Left lung (tissue), 4 donors: ENCODE measurements at regions not wholly inside any gene's neighbourhood (a gene's known extent, or its start where the extent isn't known, plus 50 kb on each side); places are given as distances from the start of the nearest gene placed in this dataset.
"Not testable (repeated sequence)": the region's sequence is repeated elsewhere in the genome, so short reads cannot be mapped to it uniquely, and the experiment has no call there.

Experiments used
- ATAC-seq: fragments of 200-7000 bp; cut with Tn5 transposase; one replicate; pipeline ENCODE4 v1.9.1; 2020; ENCODE audit warnings: moderate library complexity
- DNase-seq, 4 donors: peaks; one replicate each; pipeline ENCODE4 v3.0.0-alpha.2; 2013 to 2020
- H3K27ac ChIP-seq, 2 donors: fragments of 200-600 bp; sonication (generic) in 1 of 2; one replicate each; pipeline versions ENCODE4 v1.5.0 to v1.8.0; 2020 to 2021
- H3K27me3 ChIP-seq, 2 donors: fragments of 200-600 bp; sonication (generic) in 1 of 2; one replicate each; pipeline versions ENCODE4 v1.5.0 to v1.8.0; 2020 to 2021
- H3K36me3 ChIP-seq, 2 donors: fragments of 200-600 bp; sonication (generic) in 1 of 2; one replicate each; pipeline versions ENCODE4 v1.5.0 to v1.8.0; 2020 to 2021
- H3K4me1 ChIP-seq, 2 donors: fragments of 200-600 bp; one replicate each; pipeline ENCODE4 v1.8.0; 2021
- H3K4me3 ChIP-seq, 2 donors: fragments of 200-600 bp; sonication (generic) in 1 of 2; one replicate each; pipeline versions ENCODE4 v1.5.0 to v1.8.0; 2020 to 2021; ENCODE audit warnings: mild to moderate bottlenecking in 1 of 2
- H3K9me3 ChIP-seq, 2 donors: fragments of 200-600 bp; sonication (generic) in 1 of 2; one replicate each; pipeline versions ENCODE4 v1.5.0 to v1.8.0; 2020 to 2021
- CTCF ChIP-seq, 2 donors: fragments of 200-600 bp; sonication (generic) in 1 of 2; IDR thresholded peaks; one replicate each; pipeline versions ENCODE4 v1.5.0 to v1.8.0; 2021; ENCODE audit warnings: antibody characterized with exemption in 2 of 2
- intact Hi-C, 2 donors: fragments of 100-400 bp; cut with DNase I; formaldehyde crosslinking; loops; one replicate each; pipeline versions ENCODE4 v1.11.2 to v1.14.2; 2022
- donor health status: DM: no; HTN: yes; CAD: no.
- donor health status: DM: no; HTN: no; CAD: no.

DNA sequence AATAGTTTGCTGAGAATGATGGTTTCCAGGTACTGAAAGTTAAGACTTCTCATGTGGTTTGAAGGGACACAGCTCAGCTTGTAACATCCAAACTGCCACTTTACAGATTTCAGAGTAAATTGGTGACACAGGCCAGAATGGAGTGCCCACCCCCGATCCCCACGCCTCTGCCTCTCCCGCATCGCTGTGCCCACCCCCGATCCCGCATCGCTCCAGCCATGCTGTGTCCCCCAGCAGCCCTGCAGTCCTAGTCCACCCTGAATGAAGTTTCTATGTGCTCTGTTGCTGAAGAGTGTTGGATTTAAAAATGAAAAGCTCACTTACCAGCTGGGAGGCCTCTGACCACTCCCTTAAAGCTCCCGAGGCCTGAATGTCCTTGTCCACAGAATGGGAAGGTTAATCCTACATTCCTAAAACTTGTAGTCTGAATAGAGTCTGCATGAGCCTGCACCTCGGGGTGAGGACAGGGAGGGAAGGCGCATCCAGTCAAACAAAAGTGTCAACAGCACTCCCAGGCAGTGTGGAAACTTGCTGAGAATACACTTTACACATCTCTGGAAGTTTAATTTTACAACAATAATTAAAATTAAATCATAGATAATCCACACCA lies 176.4 kb upstream of the ID2 start:
- Histone ChIP-seq H3K4me3 (no peak overlapping the region), H3K27me3 (no peaks in the 10 kb centered on the region), H3K9me3 (peaks cover 0 to 7% of the 10 kb centered on the region in 2 donors), H3K4me1 (peaks cover 5 to 13% of the 10 kb centered on the region in 2 donors), H3K27ac (no peak overlapping the region), H3K36me3 (no peaks in the 10 kb centered on the region)
- peak in 1 of 4 donors; percentile 11 for DNase-seq
- TF ChIP-seq CTCF (IDR thresholded peaks at IDR 0.05): no peak
- intact Hi-C loops: no loop called here
- ATAC-seq: no peak

GRCh38 chr2:8506746-8507145 lies 175.1 kb upstream of the ID2 start:
- Histone ChIP-seq H3K27me3 (no peaks in the 10 kb centered on the region), H3K9me3 (peaks cover 0 to 7% of the 10 kb centered on the region in 2 donors), H3K4me1 (no peaks in the 10 kb centered on the region), H3K36me3 (no peaks in the 10 kb centered on the region), H3K4me3 (no peak overlapping the region), H3K27ac (no peak overlapping the region)
- peak in 1 of 4 donors; percentile 3 for DNase-seq
- no peak for ATAC-seq
- TF ChIP-seq CTCF (IDR thresholded peaks at IDR 0.05): no peak
- intact Hi-C loops: no loop called here

DNA sequence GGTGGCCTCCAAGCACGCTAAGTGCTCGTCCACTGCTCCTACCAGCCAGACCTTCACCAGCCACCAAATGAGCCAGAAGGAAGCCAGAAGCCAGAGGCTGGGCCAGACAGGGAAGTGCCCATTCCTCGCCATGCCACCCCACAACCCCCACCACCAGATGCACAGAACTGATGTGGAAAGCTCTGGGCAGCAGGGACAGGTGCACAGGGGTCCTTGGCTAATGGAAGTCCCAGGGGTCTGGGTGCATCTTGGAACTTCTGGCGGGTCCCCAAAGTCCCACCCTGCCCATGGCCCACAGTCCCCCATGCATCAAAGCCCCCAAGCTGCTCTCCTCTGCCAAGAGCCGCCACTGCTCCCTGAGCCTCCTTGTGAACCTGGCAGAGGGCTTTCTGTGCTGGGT lies 173.1 kb upstream of the ID2 start:
- Histone ChIP-seq H3K4me1 (peaks cover 0 to 12% of the 10 kb centered on the region in 2 donors), H3K4me3 (no peak overlapping the region), H3K36me3 (no peaks in the 10 kb centered on the region), H3K27me3 (no peaks in the 10 kb centered on the region), H3K27ac (no peak overlapping the region), H3K9me3 (peaks cover 0 to 7% of the 10 kb centered on the region in 2 donors)
- intact Hi-C loops: no loop called here
- ATAC-seq: no peak
- peak in 1 of 4 donors; percentile 19 for DNase-seq
- no peak for TF ChIP-seq CTCF (IDR thresholded peaks at IDR 0.05)

DNA sequence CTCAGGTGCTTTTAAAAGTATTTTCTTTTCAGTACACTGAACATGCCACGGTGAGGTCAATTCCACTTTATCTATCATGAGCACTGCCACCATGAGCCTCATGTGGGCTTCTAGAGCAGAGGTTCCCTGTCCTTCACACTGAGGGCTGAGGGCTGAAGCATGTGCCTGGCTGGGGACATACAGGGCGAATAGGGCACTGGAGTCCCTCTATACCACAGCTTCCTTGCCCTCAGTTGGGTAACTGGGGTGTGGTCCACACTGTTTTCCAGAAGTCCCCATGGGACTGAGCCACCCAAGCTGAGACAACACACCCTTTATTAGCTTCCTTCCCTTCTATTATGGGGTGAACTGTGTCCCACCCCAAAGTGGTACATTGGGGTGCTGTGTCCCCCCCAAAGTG lies 172.2 kb upstream of the ID2 start:
- no peaks in the 10 kb centered on the region for H3K36me3 ChIP-seq
- intact Hi-C loops: no loop called here
- ATAC-seq (peak; percentile 39), DNase-seq (peak in 1 of 4 donors; percentile 40)
- H3K4me1 ChIP-seq: peaks cover 0 to 17% of the 10 kb centered on the region in 2 donors
- no peak overlapping the region for H3K4me3 ChIP-seq
- no peak overlapping the region for H3K27ac ChIP-seq
- no peak for TF ChIP-seq CTCF (IDR thresholded peaks at IDR 0.05)
- no peaks in the 10 kb centered on the region for H3K27me3 ChIP-seq
- H3K9me3 ChIP-seq: peaks cover 0 to 7% of the 10 kb centered on the region in 2 donors

DNA sequence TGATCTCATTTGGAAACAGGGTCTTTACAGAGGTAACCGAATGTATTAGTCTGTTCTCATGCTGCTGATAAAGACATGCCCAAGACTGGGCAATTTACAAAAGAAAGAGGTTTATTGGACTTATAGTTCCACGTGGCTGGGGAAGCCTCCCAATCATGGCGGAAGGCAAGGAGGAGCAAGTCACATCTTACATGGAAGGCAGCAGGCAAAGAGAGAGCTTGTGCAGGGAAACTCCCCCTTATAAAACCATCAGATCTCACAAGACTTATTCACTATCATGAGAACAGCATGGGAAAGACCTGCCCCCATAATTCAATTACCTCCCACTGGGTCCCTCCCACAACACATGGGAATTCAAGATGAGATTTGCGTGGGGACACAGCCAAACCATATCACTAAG lies 171.8 kb upstream of the ID2 start:
- ATAC-seq, H3K27me3 ChIP-seq, H3K36me3 ChIP-seq, H3K9me3 ChIP-seq, DNase-seq, H3K4me3 ChIP-seq, intact Hi-C loops, H3K27ac ChIP-seq: not testable (repeated sequence)
- H3K4me1 ChIP-seq: peaks cover 0 to 21% of the 10 kb centered on the region in 2 donors

- Histone ChIP-seq H3K9me3 (peaks cover 0 to 7% of the 10 kb centered on the region in 2 donors), H3K36me3 (no peaks in the 10 kb centered on the region), H3K27me3 (no peaks in the 10 kb centered on the region), H3K27ac (no peak overlapping the region), H3K4me3 (no peak overlapping the region), H3K4me1 (peaks cover 0 to 26% of the 10 kb centered on the region in 2 donors)
- no peak for TF ChIP-seq CTCF (IDR thresholded peaks at IDR 0.05)
- intact Hi-C loops: no loop called here
- ATAC-seq: no peak
- peak in 1 of 4 donors; percentile 16 for DNase-seq
Measured at GRCh38 chr2:8510519-8510918, 171.3 kb upstream of the ID2 start.
